SK-N-SH (cell line): ENCODE measurements at regions not wholly inside any gene's neighbourhood (a gene's known extent, or its start where the extent isn't known, plus 50 kb on each side); places are given as distances from the start of the nearest gene placed in this dataset.

Experiments used
- CHD2 ChIP-seq: fragments of 150-350 bp; IDR thresholded peaks from 2 replicates; pipeline ENCODE4 v1.6.1; 2018; ENCODE audit warnings: low read length; ENCODE audit not compliant: partially characterized antibody
- EZH2phosphoT487 ChIP-seq: fragments of 200-600 bp; sonication (generic); IDR thresholded peaks from 2 replicates; pipeline ENCODE4 v1.6.1; 2017; ENCODE audit warnings: low read depth, mixed run types, mild to moderate bottlenecking, antibody characterized with exemption, moderate library complexity, borderline replicate concordance
- MEF2A ChIP-seq: IDR thresholded peaks from 2 replicates; pipeline ENCODE4 v1.4.0; 2012; ENCODE audit warnings: low read depth, borderline replicate concordance
- NRF1 ChIP-seq: IDR thresholded peaks from 2 replicates; pipeline ENCODE4 v1.6.1; 2012; ENCODE audit warnings: low read depth, mild to moderate bottlenecking, low read length
- RAD21 ChIP-seq: IDR thresholded peaks from 2 replicates; pipeline ENCODE4 v1.6.1; 2012; ENCODE audit warnings: mild to moderate bottlenecking, low read length
- RFX5 ChIP-seq: IDR thresholded peaks from 2 replicates; pipeline ENCODE4 v1.6.1; 2012; ENCODE audit warnings: mild to moderate bottlenecking, improper control_type of control experiment, low read length
- SMC3 ChIP-seq: IDR thresholded peaks from 2 replicates; pipeline ENCODE4 v1.6.1; 2012; ENCODE audit warnings: low read depth, low read length, improper control_type of control experiment
- TF ChIP-seq, protein P1 (sequence below): IDR thresholded peaks from 2 replicates; pipeline ENCODE4 v1.6.1; 2012; ENCODE audit warnings: mild to moderate bottlenecking, low read depth, low read length, moderate library complexity
- TF ChIP-seq, protein P2 (sequence below): fragments of 200-600 bp; sonication (generic); IDR thresholded peaks from 2 replicates; pipeline ENCODE4 v1.6.1; 2017; ENCODE audit warnings: antibody characterized with exemption, mild to moderate bottlenecking, moderate library complexity
- TF ChIP-seq, protein P3 (sequence below): IDR thresholded peaks from 2 replicates; pipeline ENCODE4 v1.4.0; 2012; ENCODE audit warnings: low read depth

DNA sequence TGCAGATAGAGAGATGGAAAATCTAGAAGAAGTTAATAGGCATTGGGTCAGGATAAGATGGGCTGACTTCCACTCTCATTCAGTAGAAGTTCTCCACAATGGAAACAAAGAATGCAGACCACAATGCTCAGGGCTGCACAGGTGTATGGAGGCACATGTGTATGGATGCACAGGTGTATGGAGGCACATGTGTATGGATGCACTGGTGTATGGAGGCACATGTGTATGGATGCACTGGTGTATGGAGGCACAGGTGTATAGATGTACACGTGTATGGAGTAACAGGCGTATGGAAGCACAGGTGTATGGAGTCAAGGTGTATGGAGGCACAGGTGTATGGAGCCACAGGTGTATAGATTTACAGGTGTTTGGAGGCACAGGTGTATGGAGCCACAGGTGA, 285.7 kb upstream of the PPP2R2D start:
- TF ChIP-seq MEF2A: no peak
- no peak for TF ChIP-seq SMC3
- no peak for TF ChIP-seq CHD2
- TF ChIP-seq, protein P1, sequence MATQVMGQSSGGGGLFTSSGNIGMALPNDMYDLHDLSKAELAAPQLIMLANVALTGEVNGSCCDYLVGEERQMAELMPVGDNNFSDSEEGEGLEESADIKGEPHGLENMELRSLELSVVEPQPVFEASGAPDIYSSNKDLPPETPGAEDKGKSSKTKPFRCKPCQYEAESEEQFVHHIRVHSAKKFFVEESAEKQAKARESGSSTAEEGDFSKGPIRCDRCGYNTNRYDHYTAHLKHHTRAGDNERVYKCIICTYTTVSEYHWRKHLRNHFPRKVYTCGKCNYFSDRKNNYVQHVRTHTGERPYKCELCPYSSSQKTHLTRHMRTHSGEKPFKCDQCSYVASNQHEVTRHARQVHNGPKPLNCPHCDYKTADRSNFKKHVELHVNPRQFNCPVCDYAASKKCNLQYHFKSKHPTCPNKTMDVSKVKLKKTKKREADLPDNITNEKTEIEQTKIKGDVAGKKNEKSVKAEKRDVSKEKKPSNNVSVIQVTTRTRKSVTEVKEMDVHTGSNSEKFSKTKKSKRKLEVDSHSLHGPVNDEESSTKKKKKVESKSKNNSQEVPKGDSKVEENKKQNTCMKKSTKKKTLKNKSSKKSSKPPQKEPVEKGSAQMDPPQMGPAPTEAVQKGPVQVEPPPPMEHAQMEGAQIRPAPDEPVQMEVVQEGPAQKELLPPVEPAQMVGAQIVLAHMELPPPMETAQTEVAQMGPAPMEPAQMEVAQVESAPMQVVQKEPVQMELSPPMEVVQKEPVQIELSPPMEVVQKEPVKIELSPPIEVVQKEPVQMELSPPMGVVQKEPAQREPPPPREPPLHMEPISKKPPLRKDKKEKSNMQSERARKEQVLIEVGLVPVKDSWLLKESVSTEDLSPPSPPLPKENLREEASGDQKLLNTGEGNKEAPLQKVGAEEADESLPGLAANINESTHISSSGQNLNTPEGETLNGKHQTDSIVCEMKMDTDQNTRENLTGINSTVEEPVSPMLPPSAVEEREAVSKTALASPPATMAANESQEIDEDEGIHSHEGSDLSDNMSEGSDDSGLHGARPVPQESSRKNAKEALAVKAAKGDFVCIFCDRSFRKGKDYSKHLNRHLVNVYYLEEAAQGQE: no peak
- TF ChIP-seq NRF1: no peak
- TF ChIP-seq EZH2phosphoT487: no peak
- TF ChIP-seq, protein P2, sequence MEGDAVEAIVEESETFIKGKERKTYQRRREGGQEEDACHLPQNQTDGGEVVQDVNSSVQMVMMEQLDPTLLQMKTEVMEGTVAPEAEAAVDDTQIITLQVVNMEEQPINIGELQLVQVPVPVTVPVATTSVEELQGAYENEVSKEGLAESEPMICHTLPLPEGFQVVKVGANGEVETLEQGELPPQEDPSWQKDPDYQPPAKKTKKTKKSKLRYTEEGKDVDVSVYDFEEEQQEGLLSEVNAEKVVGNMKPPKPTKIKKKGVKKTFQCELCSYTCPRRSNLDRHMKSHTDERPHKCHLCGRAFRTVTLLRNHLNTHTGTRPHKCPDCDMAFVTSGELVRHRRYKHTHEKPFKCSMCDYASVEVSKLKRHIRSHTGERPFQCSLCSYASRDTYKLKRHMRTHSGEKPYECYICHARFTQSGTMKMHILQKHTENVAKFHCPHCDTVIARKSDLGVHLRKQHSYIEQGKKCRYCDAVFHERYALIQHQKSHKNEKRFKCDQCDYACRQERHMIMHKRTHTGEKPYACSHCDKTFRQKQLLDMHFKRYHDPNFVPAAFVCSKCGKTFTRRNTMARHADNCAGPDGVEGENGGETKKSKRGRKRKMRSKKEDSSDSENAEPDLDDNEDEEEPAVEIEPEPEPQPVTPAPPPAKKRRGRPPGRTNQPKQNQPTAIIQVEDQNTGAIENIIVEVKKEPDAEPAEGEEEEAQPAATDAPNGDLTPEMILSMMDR: no peak
- TF ChIP-seq RFX5: no peak
- TF ChIP-seq RAD21: no peak
- TF ChIP-seq, protein P3, sequence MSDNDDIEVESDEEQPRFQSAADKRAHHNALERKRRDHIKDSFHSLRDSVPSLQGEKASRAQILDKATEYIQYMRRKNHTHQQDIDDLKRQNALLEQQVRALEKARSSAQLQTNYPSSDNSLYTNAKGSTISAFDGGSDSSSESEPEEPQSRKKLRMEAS: no peak
